Activated naive CD4-positive, alpha-beta T cell treated with anti-CD3 and anti-CD28 coated beads, Interleukin-2, amount 10 ng/mL, durations not matched to agents 7 days and 5 days (primary cell): ENCODE measurements at regions not wholly inside any gene's neighbourhood (a gene's known extent, or its start where the extent isn't known, plus 50 kb on each side); places are given as distances from the start of the nearest gene placed in this dataset.
A peak's percentile ranks its signal among the peaks of the same experiment; 100 is the strongest.

Source experiments
- CTCF ChIA-PET: fragments of 350-600 bp; sonication (Branson Sonifier 250); formaldehyde crosslinking; loops from one replicate; lab custom pipeline; 2021; ENCODE audit warnings: antibody characterized with exemption; lab: Charles Lee
- DNase-seq: peaks from one replicate; pipeline ENCODE4 v3.0.0-alpha.2; 2020
- H3K27ac Mint-ChIP-seq: one replicate; pipeline ENCODE4 v1.8.0; 2021; ENCODE audit warnings: mild to moderate bottlenecking, moderate library complexity, mixed read lengths
- H3K27me3 Mint-ChIP-seq: one replicate; pipeline ENCODE4 v1.8.0; 2021; ENCODE audit warnings: mild to moderate bottlenecking, mixed read lengths
- H3K36me3 Mint-ChIP-seq: one replicate; pipeline ENCODE4 v1.8.0; 2021; ENCODE audit warnings: mixed read lengths
- H3K4me1 Mint-ChIP-seq: one replicate; pipeline ENCODE4 v1.8.0; 2021; ENCODE audit warnings: mixed read lengths
- H3K4me3 Mint-ChIP-seq: one replicate; pipeline ENCODE4 v1.8.0; 2021; ENCODE audit warnings: mild to moderate bottlenecking, moderate library complexity, mixed read lengths
- H3K9me3 Mint-ChIP-seq: one replicate; pipeline ENCODE4 v1.8.0; 2021; ENCODE audit warnings: mixed read lengths

DNA sequence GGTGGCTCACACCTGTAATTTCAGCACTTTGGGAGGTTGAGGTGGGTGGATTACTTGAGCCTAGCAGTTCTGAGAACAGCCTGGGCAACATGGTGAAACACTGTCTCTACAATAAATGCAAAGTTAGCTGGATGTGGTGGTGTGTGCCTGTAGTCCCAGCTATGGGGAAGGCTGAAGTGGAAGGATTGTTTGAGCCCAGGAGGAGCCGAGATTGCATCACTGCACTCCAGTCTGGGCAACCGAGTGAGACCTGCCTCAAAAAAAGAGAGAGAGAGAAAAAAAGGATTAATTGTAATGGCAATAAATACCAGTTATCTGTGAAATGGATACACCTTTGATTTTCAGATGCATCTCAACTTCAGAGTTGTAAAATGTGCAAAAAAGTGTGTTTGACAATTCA lies 58.8 kb downstream of the SPRY1 start:
- CTCF ChIA-PET: interaction anchor here (0.7 kb wide), 1 partner anchor 103 kb away, joined by 4 read pairs; no protein-coding TSS in a partner anchor
- H3K27ac Mint-ChIP-seq: no peak overlapping the region
- H3K36me3 Mint-ChIP-seq: no peaks in the 10 kb centered on the region
- H3K4me3 Mint-ChIP-seq: no peak overlapping the region
- no peaks in the 10 kb centered on the region for H3K9me3 Mint-ChIP-seq
- no peak for DNase-seq
- peaks cover 14% of the 10 kb centered on the region for H3K27me3 Mint-ChIP-seq
- peaks cover under 1% of the 10 kb centered on the region for H3K4me1 Mint-ChIP-seq

DNA sequence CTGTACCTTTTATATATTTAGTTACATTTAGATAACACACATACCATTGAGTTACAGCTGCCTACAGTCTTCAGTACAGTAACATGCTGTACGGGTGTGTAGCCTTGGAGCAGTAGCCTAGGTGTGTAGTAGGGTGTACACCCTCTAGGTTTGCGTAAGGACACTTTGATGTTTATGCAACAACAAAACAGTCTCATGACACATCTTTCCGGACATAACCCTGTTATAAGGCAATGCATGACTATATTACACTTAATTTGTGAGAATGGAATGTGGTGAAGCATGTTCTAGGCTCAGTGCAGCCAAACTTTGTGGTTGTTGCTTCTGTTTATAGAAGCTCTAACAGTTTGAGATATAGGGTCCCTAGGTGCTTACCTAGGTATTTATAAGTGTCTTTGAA lies 65.4 kb downstream of the SPRY1 start:
- Mint-ChIP-seq H3K9me3 (no peaks in the 10 kb centered on the region), H3K4me1 (no peaks in the 10 kb centered on the region), H3K27me3 (peaks cover 9% of the 10 kb centered on the region), H3K27ac (no peak overlapping the region), H3K4me3 (no peak overlapping the region), H3K36me3 (no peaks in the 10 kb centered on the region)
- no peak for DNase-seq
- CTCF ChIA-PET: no interaction called here

DNA sequence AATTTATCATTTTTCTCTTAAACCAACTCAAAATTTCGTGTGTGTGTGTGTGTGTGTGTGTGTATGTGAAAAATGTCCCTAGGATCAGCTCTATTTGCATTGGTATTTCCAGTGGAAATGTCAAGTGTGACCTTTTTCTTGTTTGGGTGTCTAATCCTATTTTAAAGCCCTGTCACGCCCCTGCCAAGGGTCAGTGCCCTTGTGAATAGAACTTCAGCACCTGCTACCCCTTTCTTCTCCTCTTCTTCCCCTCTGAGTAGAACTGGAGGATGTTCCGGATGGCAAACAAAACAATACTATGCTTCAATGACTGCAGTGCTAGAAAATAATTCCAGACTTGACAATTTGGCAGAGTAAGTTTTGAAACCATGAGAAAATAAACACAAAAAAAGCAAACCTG lies 67.3 kb downstream of the SPRY1 start:
- H3K27me3 Mint-ChIP-seq: peaks cover 4% of the 10 kb centered on the region
- H3K9me3 Mint-ChIP-seq: no peaks in the 10 kb centered on the region
- H3K4me1 Mint-ChIP-seq: no peaks in the 10 kb centered on the region
- DNase-seq: no peak
- CTCF ChIA-PET: no interaction called here
- H3K36me3 Mint-ChIP-seq: no peaks in the 10 kb centered on the region
- H3K27ac Mint-ChIP-seq: no peak overlapping the region
- H3K4me3 Mint-ChIP-seq: no peak overlapping the region

DNA sequence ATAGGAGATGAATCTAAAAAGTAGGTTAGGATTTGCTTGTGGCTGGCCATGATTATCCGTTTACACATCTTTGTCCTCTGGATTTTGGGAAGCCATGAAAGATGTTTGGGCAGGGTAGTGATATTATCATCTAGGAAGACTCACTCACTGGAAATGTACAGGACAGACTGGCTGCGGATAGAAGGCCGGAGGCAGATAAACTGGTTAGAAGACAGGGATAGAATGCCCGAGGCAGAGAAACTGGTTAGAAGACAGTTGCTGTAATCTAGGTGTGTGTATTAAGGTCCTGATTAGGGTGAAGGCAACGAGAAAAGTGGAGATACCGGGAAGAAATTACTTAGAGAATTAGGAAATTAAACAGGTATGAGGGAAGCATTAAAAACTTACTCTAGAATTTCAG lies 68.8 kb downstream of the SPRY1 start:
- CTCF ChIA-PET: no interaction called here
- Mint-ChIP-seq H3K36me3 (no peaks in the 10 kb centered on the region), H3K4me3 (no peak overlapping the region), H3K4me1 (no peaks in the 10 kb centered on the region), H3K27me3 (peaks cover 7% of the 10 kb centered on the region), H3K27ac (no peak overlapping the region), H3K9me3 (no peaks in the 10 kb centered on the region)
- DNase-seq: no peak

DNA sequence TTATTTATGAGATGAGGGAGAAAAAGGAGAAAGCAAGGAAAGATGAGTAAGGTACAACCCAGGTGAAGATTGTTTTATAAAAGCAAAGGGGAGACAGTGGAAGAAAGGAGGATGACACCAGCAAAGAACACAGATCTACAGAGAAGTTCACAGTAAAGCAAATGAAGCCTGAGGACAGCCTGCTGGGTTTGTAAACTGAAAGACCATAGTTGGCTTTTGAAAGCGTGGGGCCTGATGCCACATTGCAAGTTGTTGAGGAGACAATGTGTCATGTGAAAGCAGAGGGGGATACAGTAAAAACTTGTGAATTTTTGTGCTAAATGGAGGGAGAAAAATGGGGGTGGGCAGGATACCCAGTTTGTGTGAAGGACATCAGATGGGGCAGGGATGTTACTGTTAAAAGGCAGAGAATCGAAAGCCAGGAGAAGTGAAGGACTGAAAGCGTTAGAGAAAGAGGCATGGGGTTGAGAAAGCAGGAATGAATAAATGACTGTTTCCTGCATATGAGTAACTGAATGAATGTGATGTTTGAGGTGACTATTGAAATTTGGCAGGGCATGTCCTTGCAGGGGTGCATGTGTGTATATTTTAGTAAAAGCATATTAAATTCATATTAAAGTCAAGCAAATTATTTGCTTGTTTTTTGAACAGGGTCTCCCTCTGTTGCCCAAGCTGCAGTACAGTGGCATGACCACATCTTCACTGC lies 69.6 kb downstream of the SPRY1 start:
- H3K27ac Mint-ChIP-seq: no peak overlapping the region
- peaks cover 7% of the 10 kb centered on the region for H3K27me3 Mint-ChIP-seq
- no peaks in the 10 kb centered on the region for H3K36me3 Mint-ChIP-seq
- no peaks in the 10 kb centered on the region for H3K9me3 Mint-ChIP-seq
- no peaks in the 10 kb centered on the region for H3K4me1 Mint-ChIP-seq
- DNase-seq: no peak
- H3K4me3 Mint-ChIP-seq: no peak overlapping the region
- CTCF ChIA-PET: no interaction called here

DNA sequence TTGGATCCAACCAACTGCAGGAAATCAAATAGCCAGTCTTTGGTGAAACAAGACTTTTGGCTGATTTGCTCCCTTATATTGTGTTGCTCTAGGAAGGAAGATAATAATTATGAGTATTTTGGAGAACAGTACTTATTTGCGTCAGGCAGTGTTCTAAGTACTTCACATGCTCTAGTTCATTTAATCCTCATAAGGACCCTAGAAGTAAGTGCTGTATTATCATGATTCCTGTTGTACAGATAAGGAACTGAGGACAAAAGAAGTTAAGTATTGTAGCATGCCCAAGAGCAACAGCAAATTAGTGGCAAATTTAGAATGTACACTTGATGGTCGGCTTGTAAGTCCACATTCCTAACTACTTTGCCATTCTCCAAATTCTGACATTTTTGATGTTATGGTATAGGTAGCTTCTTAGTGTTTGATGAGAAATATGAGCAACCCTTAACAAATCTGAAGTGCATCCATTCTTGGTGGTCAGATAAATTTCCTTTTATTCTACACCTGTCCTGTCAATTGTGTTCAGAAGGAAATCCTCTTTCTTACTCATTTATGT lies 72.0 kb downstream of the SPRY1 start:
- no peak for DNase-seq
- H3K27me3 Mint-ChIP-seq: peaks cover 12% of the 10 kb centered on the region
- CTCF ChIA-PET: no interaction called here
- H3K36me3 Mint-ChIP-seq: no peaks in the 10 kb centered on the region
- no peak overlapping the region for H3K27ac Mint-ChIP-seq
- H3K9me3 Mint-ChIP-seq: no peaks in the 10 kb centered on the region
- H3K4me3 Mint-ChIP-seq: no peak overlapping the region
- H3K4me1 Mint-ChIP-seq: no peaks in the 10 kb centered on the region

DNA sequence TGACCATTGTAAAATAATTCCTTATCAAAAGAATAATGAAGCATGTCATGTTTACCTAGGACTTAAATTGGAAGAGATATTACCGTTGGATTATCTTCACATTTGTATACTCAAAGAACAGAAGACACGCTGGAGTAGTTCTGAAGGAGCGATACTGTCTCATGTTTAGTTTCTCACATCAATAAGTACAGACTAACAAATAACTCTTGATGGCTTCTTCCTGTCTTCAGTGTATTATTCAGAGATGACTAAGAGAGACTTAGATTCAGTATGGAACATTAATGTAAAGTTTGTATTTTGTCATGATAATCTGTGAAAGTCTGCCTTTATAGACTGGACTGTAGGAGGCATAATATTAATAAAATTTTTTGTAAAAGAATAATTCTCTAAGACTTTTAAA lies 72.7 kb downstream of the SPRY1 start:
- Mint-ChIP-seq H3K27me3 (peaks cover 8% of the 10 kb centered on the region), H3K36me3 (no peaks in the 10 kb centered on the region), H3K9me3 (no peaks in the 10 kb centered on the region), H3K4me1 (no peaks in the 10 kb centered on the region), H3K4me3 (no peak overlapping the region), H3K27ac (no peak overlapping the region)
- DNase-seq: no peak
- CTCF ChIA-PET: no interaction called here

DNA sequence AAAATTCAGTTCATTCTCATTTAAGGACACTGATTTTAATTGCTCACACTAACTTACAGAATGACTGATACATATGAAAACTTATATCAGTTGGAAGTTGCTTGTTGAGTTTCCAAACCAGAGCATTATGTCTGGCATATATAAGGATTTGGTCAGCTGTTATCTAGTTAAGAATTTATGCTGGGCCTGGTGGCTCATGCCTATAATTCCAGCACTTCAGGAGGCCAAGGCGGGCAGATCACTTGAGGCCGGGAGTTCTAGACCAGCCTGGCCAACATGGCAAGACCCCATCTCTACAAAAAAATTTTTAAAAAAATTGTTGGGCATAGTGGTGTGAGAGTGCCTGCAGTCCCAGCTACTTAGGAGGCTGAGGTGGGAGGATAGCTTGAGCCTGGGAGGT lies 73.1 kb downstream of the SPRY1 start:
- Mint-ChIP-seq H3K4me3 (no peak overlapping the region), H3K27me3 (peaks cover 8% of the 10 kb centered on the region), H3K9me3 (no peaks in the 10 kb centered on the region), H3K27ac (no peak overlapping the region), H3K36me3 (no peaks in the 10 kb centered on the region), H3K4me1 (no peaks in the 10 kb centered on the region)
- CTCF ChIA-PET: no interaction called here
- DNase-seq: no peak

DNA sequence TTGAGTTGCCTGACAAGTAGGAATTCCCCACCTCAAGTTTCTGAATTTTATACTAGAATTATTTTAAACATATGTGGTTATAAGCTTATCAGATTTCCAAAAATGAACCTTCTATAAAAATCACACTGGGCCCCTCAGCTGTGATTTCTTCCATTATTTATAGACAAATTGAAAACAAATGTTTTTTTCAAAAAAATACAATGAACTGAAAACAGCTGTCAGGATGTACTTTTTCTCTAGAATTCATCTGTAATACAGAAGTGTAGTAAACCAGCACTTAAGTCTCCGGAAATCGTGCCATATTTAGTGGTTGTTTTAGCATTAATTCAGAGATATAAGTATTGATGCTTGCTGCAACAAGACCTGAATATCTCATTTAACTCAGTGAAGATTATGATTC lies 74.0 kb downstream of the SPRY1 start:
- H3K27ac Mint-ChIP-seq: no peak overlapping the region
- no peaks in the 10 kb centered on the region for H3K9me3 Mint-ChIP-seq
- CTCF ChIA-PET: no interaction called here
- H3K27me3 Mint-ChIP-seq: peaks cover 8% of the 10 kb centered on the region
- no peaks in the 10 kb centered on the region for H3K4me1 Mint-ChIP-seq
- no peak for DNase-seq
- no peak overlapping the region for H3K4me3 Mint-ChIP-seq
- no peaks in the 10 kb centered on the region for H3K36me3 Mint-ChIP-seq

DNA sequence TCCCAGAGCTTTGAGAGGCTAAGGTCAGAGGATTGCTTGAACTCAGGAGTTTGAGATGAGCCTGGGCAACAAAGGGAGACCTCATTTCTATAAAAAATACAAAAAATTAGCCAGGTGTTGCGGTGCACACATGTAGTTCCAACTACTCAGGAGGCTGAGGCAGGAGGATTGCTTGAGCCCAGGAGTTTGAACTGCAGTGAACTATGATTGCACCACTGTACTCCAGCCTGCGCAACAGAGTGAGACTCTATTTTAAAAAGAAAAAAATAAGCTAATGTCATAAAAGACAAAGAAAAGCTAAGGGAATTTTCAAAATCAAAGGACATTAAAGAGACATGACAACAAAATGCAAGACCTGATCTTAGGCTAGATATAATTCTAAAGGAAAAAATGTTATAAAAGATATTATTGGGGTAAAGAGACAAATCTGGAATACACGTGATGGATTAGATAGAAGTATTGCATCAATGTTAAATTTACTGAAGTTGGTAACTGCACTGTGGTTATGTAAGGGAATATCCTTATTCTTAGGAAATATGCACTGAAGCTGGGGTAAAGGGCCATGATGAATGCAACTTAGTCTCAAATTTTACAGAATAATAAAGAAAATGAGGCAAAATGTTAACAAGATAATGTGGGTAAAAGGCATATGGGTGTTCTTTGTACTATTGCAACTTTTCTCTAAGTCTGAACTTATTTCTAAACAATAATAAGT lies 75.2 kb downstream of the SPRY1 start:
- H3K9me3 Mint-ChIP-seq: no peaks in the 10 kb centered on the region
- no peaks in the 10 kb centered on the region for H3K4me1 Mint-ChIP-seq
- DNase-seq: no peak
- no peak overlapping the region for H3K27ac Mint-ChIP-seq
- H3K36me3 Mint-ChIP-seq: no peaks in the 10 kb centered on the region
- peaks cover 8% of the 10 kb centered on the region for H3K27me3 Mint-ChIP-seq
- CTCF ChIA-PET: no interaction called here
- no peak overlapping the region for H3K4me3 Mint-ChIP-seq

DNA sequence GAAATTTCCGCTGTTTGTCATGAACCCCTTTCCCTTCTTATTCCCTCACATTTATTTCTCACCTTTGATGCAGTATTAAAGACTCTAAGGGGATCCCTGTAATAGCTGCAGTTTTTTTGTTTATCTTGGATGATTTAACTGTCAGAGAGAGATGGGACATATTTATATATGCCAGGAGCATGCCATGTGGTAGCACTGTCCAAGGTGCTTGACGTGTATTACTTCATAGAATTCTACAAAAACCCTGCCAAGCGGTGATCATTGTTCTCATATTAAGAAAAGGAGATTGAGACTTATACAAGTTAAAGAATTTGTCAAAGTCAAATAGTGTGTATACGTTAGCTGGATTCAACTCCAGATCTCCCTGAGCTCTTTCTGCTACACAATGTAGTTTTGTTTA lies 78.2 kb downstream of the SPRY1 start:
- Mint-ChIP-seq H3K27ac (no peak overlapping the region), H3K27me3 (peaks cover 7% of the 10 kb centered on the region), H3K9me3 (no peaks in the 10 kb centered on the region), H3K4me1 (peaks cover 28% of the 10 kb centered on the region), H3K36me3 (no peaks in the 10 kb centered on the region), H3K4me3 (no peak overlapping the region)
- DNase-seq: no peak
- CTCF ChIA-PET: no interaction called here

DNA sequence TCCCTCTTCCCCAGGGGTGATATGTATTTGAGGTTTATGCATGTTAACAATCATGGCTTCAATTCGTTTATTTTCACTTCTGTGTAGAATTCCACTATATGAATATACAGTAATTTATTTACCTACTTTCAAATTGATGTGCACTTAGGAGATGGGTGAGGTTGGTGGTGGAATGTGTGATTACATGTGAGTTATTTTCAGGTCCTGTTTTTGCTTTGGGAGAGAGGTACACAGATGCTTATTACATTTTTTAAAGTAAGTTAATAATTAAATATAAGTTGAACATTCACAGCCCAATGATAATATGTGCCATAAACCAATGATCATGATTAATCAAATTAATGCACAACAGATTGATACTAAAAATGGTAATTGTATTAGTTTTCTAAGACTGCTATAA lies 79.5 kb downstream of the SPRY1 start:
- H3K4me3 Mint-ChIP-seq: no peak overlapping the region
- no peaks in the 10 kb centered on the region for H3K36me3 Mint-ChIP-seq
- peaks cover 5% of the 10 kb centered on the region for H3K27me3 Mint-ChIP-seq
- H3K4me1 Mint-ChIP-seq: peaks cover 28% of the 10 kb centered on the region
- no peak overlapping the region for H3K27ac Mint-ChIP-seq
- no peak for DNase-seq
- CTCF ChIA-PET: interaction anchor here (1.0 to 1.1 kb wide), 2 partner anchors 11 to 77 kb away, joined by 4 to 5 read pairs; no protein-coding TSS in a partner anchor
- no peaks in the 10 kb centered on the region for H3K9me3 Mint-ChIP-seq

DNA sequence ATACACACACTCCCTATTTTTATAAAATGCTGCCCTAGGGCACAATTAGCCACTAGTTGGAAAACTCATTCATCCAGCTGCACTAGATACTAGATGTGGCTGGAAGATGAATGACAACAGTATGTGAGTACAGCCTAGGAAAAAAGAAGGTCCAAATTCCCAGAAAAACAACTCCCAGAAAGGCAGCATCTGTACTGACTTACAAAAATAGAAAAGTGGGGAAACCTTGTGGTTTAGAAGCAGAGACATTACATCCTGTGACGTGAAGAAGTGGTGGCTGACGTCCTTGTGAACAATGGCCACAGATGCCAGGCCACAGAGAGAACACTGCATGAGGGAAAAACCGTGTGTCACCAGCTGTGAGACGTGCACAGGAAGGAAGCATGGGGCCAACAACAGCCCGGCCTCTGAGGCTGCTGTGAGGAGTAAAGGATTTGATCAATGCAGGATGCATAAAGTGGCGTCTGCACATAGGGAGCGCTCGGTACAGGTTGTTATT lies 81.2 kb downstream of the SPRY1 start:
- Mint-ChIP-seq H3K27ac (peak overlapping the region; percentile 52), H3K9me3 (no peaks in the 10 kb centered on the region), H3K4me3 (no peak overlapping the region), H3K4me1 (peaks cover 28% of the 10 kb centered on the region), H3K27me3 (peaks cover 1% of the 10 kb centered on the region), H3K36me3 (no peaks in the 10 kb centered on the region)
- CTCF ChIA-PET: interaction anchor here (1.0 kb wide), 1 partner anchor 183 kb away, joined by 3 read pairs; no protein-coding TSS in a partner anchor
- DNase-seq: peak; percentile 72

DNA sequence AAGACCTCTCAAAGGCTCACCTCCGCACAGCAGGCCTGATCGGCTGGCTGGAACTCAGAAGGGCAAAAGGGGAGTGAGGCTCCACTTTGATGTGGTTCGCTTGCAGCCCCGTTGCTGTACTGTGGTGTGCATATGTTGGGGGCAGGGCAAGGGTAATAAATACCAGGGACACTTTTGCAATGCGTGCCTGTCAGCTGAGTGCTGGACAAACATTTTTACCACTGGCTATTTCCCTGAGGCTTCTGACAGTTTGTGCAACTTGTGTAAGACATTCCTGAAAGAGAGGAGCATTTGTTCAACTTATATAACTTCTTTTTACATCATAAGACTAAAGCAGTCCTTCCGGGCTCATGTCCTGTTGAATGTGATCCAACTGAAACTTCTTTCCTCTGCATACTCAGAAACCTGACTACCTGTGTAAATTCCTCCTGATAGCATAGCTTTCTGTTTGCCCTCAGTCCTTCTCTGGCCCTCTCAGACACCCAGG lies 82.3 kb downstream of the SPRY1 start:
- CTCF ChIA-PET: no interaction called here
- H3K9me3 Mint-ChIP-seq: no peaks in the 10 kb centered on the region
- peaks cover 28% of the 10 kb centered on the region for H3K4me1 Mint-ChIP-seq
- no peak overlapping the region for H3K27ac Mint-ChIP-seq
- DNase-seq: no peak
- no peak overlapping the region for H3K4me3 Mint-ChIP-seq
- H3K27me3 Mint-ChIP-seq: no peaks in the 10 kb centered on the region
- H3K36me3 Mint-ChIP-seq: no peaks in the 10 kb centered on the region
